Endothelial cell of umbilical vein (primary cell): ENCODE measurements at regions not wholly inside any gene's neighbourhood (a gene's known extent, or its start where the extent isn't known, plus 50 kb on each side); places are given as distances from the start of the nearest gene placed in this dataset.

Experiments used
- BruUV-seq: library from RNA; stranded (reverse); fragments of 400-500 nt; replicated peaks from 2 replicates; lab custom pipeline; 2021; lab: Mats Ljungman, UMichigan
- CTCF ChIA-PET: fragments of 300-600, 350-600 bp; sonication (Branson Sonifier 250); formaldehyde crosslinking; loops from one replicate; lab custom pipeline; 2021; ENCODE audit warnings: antibody characterized with exemption, inconsistent platforms; lab: Charles Lee
- POLR2A ChIA-PET: fragments of 300-600, 350-600 bp; sonication (Branson Sonifier 250); formaldehyde crosslinking; loops from one replicate; lab custom pipeline; 2021; ENCODE audit warnings: antibody characterized with exemption, inconsistent platforms; lab: Charles Lee
- DNase-seq: peaks from one replicate; pipeline ENCODE4 v3.0.0-alpha.2; 2011; ENCODE audit warnings: low read depth, low spot score
- FAIRE-seq: peaks from 2 replicates; lab custom pipeline; 2011; peaks lifted over from hg19 to GRCh38; lab: Jason Lieb, UNC
- H2AFZ ChIP-seq: 2 replicates; pipeline ENCODE4 v1.6.0; 2012; ENCODE audit warnings: low read depth, low read length, control low read depth, inconsistent platforms
- H3K27ac ChIP-seq: 2 replicates; pipeline ENCODE4 v1.5.1; 2011; ENCODE audit warnings: low read depth, mild to moderate bottlenecking, control low read depth, low read length, moderate library complexity; ENCODE audit not compliant: insufficient read depth
- H3K27me3 ChIP-seq, 2 experiments: 2 replicates each; pipeline versions ENCODE4 v1.6.0 to v1.6.1; 2011; ENCODE audit warnings: low read length in 2 of 2, mixed read lengths in 1 of 2; ENCODE audit not compliant: control insufficient read depth in 2 of 2, insufficient read depth in 2 of 2
- H3K36me3 ChIP-seq, 2 experiments: 2 replicates in 1 of 2; 3 replicates in 1 of 2; pipeline ENCODE4 v1.5.1; 2011; ENCODE audit warnings: low read length in 2 of 2, mild to moderate bottlenecking in 1 of 2, moderate library complexity in 1 of 2; ENCODE audit not compliant: control insufficient read depth in 2 of 2, insufficient read depth in 2 of 2; ENCODE audit errors: extremely low read depth in 1 of 2
- H3K4me1 ChIP-seq: 3 replicates; pipeline ENCODE4 v1.5.1; 2011; ENCODE audit warnings: mild to moderate bottlenecking, low read length; ENCODE audit not compliant: control insufficient read depth, insufficient read depth; ENCODE audit errors: extremely low read depth
- H3K4me2 ChIP-seq: 2 replicates; pipeline ENCODE4 v1.6.1; 2011; ENCODE audit warnings: low read length, control low read depth, mixed read lengths; ENCODE audit not compliant: insufficient read depth
- H3K4me3 ChIP-seq, 3 experiments: fragments of 200-600 bp in 1 of 3; sonication (generic), shearing (Covaris generic) in 1 of 3; replicated peaks in 1 of 3; 2 replicates each; pipeline ENCODE4 v1.5.1; 2011 to 2016; ENCODE audit warnings: control low read depth in 3 of 3, low read length in 3 of 3, mild to moderate bottlenecking in 2 of 3, inconsistent platforms in 1 of 3, low read depth in 1 of 3, moderate library complexity in 1 of 3; ENCODE audit not compliant: insufficient read depth in 1 of 3
- H3K79me2 ChIP-seq: 2 replicates; pipeline ENCODE4 v1.6.0; 2012; ENCODE audit warnings: low read length, inconsistent platforms; ENCODE audit not compliant: control insufficient read depth, insufficient read depth
- H3K9ac ChIP-seq: replicated peaks from 2 replicates; pipeline ENCODE3; 2011; ENCODE audit warnings: low read length, control low read depth; ENCODE audit not compliant: insufficient read depth; ENCODE audit errors: extremely low read depth
- H3K9me1 ChIP-seq: replicated peaks from 3 replicates; pipeline ENCODE4 v1.6.0; 2011; ENCODE audit warnings: mild to moderate bottlenecking, low read length; ENCODE audit not compliant: control insufficient read depth, insufficient read depth; ENCODE audit errors: extremely low read depth
- H3K9me3 ChIP-seq: replicated peaks from 2 replicates; pipeline ENCODE4 v1.5.1; 2012; ENCODE audit warnings: low read length, inconsistent platforms; ENCODE audit not compliant: control insufficient read depth, insufficient read depth
- H4K20me1 ChIP-seq: replicated peaks from 2 replicates; pipeline ENCODE3; 2011; ENCODE audit warnings: mild to moderate bottlenecking, low read length; ENCODE audit not compliant: control insufficient read depth, insufficient read depth; ENCODE audit errors: extremely low read depth
- CTCF ChIP-seq, 2 donors: IDR thresholded peaks; 1 replicate in 1 of 2; 2 replicates in 1 of 2; pipeline ENCODE4 v1.5.1; 2011; ENCODE audit warnings: low read length in 2 of 2, mild to moderate bottlenecking in 2 of 2, moderate library complexity in 2 of 2, control low read depth in 1 of 2, inconsistent platforms in 1 of 2, low read depth in 1 of 2; ENCODE audit not compliant: insufficient read depth in 1 of 2; ENCODE audit errors: extremely low read depth in 1 of 2
- EZH2 ChIP-seq: IDR thresholded peaks from 2 replicates; pipeline ENCODE4 v1.6.1; 2012; ENCODE audit warnings: borderline replicate concordance, low read depth, mild to moderate bottlenecking, moderate library complexity, low read length, inconsistent platforms; ENCODE audit not compliant: severe bottlenecking
- FOS ChIP-seq: IDR thresholded peaks from 2 replicates; pipeline ENCODE4 v1.6.1; 2011; ENCODE audit warnings: mild to moderate bottlenecking, low read length, moderate library complexity, borderline replicate concordance; ENCODE audit not compliant: insufficient read depth
- GATA2 ChIP-seq: IDR thresholded peaks from 2 replicates; pipeline ENCODE4 v1.7.0; 2011; ENCODE audit warnings: low read depth, mild to moderate bottlenecking, moderate library complexity, mixed read lengths, low read length; ENCODE audit not compliant: insufficient read length, insufficient read depth
- JUN ChIP-seq: IDR thresholded peaks from 2 replicates; pipeline ENCODE4 v1.6.1; 2011; ENCODE audit warnings: borderline replicate concordance, low read depth; ENCODE audit not compliant: insufficient read length, insufficient read depth
- MYC ChIP-seq: IDR thresholded peaks from one replicate; pipeline ENCODE4 v1.6.1; 2011; ENCODE audit warnings: mild to moderate bottlenecking, low read depth, low read length
- POLR2A ChIP-seq: IDR thresholded peaks from 2 replicates; pipeline ENCODE4 v1.6.1; 2012; ENCODE audit warnings: low read depth, mild to moderate bottlenecking, control low read depth, low read length
- POLR2AphosphoS5 ChIP-seq: IDR thresholded peaks from 2 replicates; pipeline ENCODE4 v1.6.1; 2012; ENCODE audit warnings: low read depth, mild to moderate bottlenecking, control low read depth, low read length, moderate library complexity; ENCODE audit not compliant: insufficient read depth
- dilution Hi-C: fragments of 300-500 bp; cut with MboI; formaldehyde crosslinking; loops from one replicate; pipeline ENCODE4 v1.15.0; 2019; ENCODE audit warnings: low sequenced_read_pairs; ENCODE audit not compliant: extremely low pct_ligation_motif_present
- intact Hi-C: fragments of 100-400 bp; cut with micrococcal nuclease; formaldehyde crosslinking; loops from one replicate; pipeline ENCODE4 v1.10.0; 2022
- TF ChIP-seq, protein P1 (sequence below): IDR thresholded peaks from 2 replicates; pipeline ENCODE4 v1.6.1; 2011; ENCODE audit not compliant: insufficient read depth, insufficient read length

DNA sequence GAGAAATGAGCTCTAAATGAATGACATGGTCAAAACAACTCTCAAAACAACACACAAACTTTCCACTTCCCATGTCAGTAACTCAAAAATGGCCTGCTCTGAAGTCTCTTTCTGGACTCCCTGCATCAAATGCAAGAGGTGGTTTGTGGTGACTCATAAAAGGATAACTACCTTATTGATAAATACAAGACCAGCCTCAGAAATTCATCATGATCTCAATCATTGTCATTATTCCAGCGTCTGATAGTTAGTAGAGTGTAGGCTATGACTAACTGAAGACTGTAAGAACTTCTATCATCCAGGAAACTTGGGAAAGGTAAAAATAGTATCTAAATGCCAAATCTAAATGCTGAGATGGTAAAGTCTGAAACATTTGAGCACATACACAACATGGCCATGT, 369.4 kb downstream of the BMP2 start:
- BruUV-seq: no TSS peak
- Histone ChIP-seq H3K79me2 (no peaks in the 10 kb centered on the region), H3K36me3 (no peaks in the 10 kb centered on the region), H3K4me2 (no peak overlapping the region), H3K9me1 (no peaks in the 10 kb centered on the region), H3K9me3 (no peaks in the 10 kb centered on the region), H3K27me3 (no peaks in the 10 kb centered on the region), H3K4me3 (no peak overlapping the region), H2AFZ (no peak overlapping the region), H3K27ac (no peak overlapping the region), H3K4me1 (no peaks in the 10 kb centered on the region), H3K9ac (no peak overlapping the region), H4K20me1 (no peaks in the 10 kb centered on the region)
- TF ChIP-seq POLR2AphosphoS5 (no peak), JUN (no peak), GATA2 (no peak), POLR2A (no peak), CTCF (IDR thresholded peaks at IDR 0.05; ENCODE audit: extremely low read depth in 1 of 2, insufficient read depth in 1 of 2, low read depth in 1 of 2, low read length in 2 of 2) (no peak), FOS (no peak), EZH2 (no peak), MYC (no peak)
- TF ChIP-seq, protein P1, sequence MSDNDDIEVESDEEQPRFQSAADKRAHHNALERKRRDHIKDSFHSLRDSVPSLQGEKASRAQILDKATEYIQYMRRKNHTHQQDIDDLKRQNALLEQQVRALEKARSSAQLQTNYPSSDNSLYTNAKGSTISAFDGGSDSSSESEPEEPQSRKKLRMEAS: no peak
- intact Hi-C loops (no loop called here), dilution Hi-C loops (no loop called here)
- FAIRE-seq (no peak), DNase-seq (no peak)
- ChIA-PET POLR2A (no interaction called here), CTCF (interaction anchor here (1.2 kb wide), 1 partner anchor 25 kb away, joined by 3 read pairs; no protein-coding TSS in a partner anchor)
